ENCODE measurements at regions not wholly inside any gene's neighbourhood (a gene's known extent, or its start where the extent isn't known, plus 50 kb on each side); places are given as distances from the start of the nearest gene placed in this dataset.

DNA sequence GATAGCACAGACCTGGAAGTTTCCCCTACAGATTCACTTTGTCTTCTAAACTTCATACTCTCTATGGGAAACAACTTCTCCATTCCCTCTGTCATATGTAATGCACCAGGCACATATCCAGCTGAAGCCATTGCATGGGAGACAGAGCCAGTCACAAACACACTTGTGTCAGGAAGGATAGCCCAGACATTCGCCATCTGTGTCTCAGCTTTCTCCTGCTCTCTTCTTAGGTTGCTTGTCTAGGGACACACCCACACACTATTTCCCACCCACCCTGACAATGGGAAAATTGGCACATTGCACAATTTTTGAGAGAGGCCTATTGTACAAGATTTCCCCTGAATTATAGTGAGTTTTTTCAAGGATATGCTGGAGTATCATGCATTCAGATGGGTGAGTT, 158.4 kb upstream of the MPDZ start:
- no peak for FAIRE-seq

DNA sequence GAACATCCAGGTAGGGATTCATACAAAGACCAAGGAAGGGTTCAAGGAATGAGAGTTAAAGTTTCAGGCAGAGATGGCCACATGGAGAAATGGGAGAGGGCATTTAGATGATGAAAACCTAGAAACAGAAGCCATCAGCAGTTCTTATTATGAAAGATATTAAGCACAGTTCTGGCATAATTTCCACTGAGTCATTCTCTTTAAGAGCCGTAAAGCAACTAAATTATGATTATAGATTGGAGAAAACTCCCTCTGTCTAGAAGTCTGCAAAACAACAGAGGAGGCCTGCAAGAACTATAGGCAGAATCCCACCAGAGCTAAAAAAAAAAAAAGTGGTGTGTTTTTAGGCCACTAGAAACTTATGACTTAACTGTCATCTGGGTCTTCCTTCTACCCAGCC, 157.1 kb upstream of the MPDZ start:
- H3K9me3 ChIP-seq = no peaks in the 10 kb centered on the region
- no peak for DNase-seq (ENCODE audit: low read depth in 1 of 2, low spot score in 1 of 2)
- H3K4me2 ChIP-seq = no peak overlapping the region
- CTCF ChIA-PET = interaction anchor here (0.6 to 2.5 kb wide), 5 partner anchors 9 to 993 kb away, joined by 3 to 15 read pairs (median 4); no protein-coding TSS in a partner anchor
- no peak for TF ChIP-seq FOSB (CRISPR knock-in tag; IDR thresholded peaks at IDR 0.05)
- no peak for TF ChIP-seq CHD4 (IDR thresholded peaks at IDR 0.05; ENCODE audit: borderline replicate concordance)
- TF ChIP-seq, protein P1, sequence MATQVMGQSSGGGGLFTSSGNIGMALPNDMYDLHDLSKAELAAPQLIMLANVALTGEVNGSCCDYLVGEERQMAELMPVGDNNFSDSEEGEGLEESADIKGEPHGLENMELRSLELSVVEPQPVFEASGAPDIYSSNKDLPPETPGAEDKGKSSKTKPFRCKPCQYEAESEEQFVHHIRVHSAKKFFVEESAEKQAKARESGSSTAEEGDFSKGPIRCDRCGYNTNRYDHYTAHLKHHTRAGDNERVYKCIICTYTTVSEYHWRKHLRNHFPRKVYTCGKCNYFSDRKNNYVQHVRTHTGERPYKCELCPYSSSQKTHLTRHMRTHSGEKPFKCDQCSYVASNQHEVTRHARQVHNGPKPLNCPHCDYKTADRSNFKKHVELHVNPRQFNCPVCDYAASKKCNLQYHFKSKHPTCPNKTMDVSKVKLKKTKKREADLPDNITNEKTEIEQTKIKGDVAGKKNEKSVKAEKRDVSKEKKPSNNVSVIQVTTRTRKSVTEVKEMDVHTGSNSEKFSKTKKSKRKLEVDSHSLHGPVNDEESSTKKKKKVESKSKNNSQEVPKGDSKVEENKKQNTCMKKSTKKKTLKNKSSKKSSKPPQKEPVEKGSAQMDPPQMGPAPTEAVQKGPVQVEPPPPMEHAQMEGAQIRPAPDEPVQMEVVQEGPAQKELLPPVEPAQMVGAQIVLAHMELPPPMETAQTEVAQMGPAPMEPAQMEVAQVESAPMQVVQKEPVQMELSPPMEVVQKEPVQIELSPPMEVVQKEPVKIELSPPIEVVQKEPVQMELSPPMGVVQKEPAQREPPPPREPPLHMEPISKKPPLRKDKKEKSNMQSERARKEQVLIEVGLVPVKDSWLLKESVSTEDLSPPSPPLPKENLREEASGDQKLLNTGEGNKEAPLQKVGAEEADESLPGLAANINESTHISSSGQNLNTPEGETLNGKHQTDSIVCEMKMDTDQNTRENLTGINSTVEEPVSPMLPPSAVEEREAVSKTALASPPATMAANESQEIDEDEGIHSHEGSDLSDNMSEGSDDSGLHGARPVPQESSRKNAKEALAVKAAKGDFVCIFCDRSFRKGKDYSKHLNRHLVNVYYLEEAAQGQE (IDR thresholded peaks at IDR 0.05) = no peak
- TF ChIP-seq NPAS2 (CRISPR knock-in tag; IDR thresholded peaks at IDR 0.05; ENCODE audit: borderline replicate concordance) = no peak
- TF ChIP-seq, protein P2, sequence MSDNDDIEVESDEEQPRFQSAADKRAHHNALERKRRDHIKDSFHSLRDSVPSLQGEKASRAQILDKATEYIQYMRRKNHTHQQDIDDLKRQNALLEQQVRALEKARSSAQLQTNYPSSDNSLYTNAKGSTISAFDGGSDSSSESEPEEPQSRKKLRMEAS (IDR thresholded peaks at IDR 0.05) = no peak
- TF ChIP-seq, protein P3, sequence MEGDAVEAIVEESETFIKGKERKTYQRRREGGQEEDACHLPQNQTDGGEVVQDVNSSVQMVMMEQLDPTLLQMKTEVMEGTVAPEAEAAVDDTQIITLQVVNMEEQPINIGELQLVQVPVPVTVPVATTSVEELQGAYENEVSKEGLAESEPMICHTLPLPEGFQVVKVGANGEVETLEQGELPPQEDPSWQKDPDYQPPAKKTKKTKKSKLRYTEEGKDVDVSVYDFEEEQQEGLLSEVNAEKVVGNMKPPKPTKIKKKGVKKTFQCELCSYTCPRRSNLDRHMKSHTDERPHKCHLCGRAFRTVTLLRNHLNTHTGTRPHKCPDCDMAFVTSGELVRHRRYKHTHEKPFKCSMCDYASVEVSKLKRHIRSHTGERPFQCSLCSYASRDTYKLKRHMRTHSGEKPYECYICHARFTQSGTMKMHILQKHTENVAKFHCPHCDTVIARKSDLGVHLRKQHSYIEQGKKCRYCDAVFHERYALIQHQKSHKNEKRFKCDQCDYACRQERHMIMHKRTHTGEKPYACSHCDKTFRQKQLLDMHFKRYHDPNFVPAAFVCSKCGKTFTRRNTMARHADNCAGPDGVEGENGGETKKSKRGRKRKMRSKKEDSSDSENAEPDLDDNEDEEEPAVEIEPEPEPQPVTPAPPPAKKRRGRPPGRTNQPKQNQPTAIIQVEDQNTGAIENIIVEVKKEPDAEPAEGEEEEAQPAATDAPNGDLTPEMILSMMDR (IDR thresholded peaks at IDR 0.05) = no peak
- TF ChIP-seq CBX8 (IDR thresholded peaks at IDR 0.05) = no peak
- no peak for TF ChIP-seq JUNB (IDR thresholded peaks at IDR 0.05)
- TF ChIP-seq TFCP2L1 (CRISPR knock-in tag; IDR thresholded peaks at IDR 0.05) = no peak
- TF ChIP-seq SREBF2 (IDR thresholded peaks at IDR 0.05) = no peak
- no peaks in the 10 kb centered on the region for H3K4me1 ChIP-seq
- POLR2A ChIA-PET = no interaction called here
- no peak overlapping the region for H3K27ac ChIP-seq
- H3K4me3 ChIP-seq = no peak overlapping the region
- 92% methylated on average over 1 of the region's 1 CpG for WGBS (ENCODE audit: missing lambda C conversion rate)
- FAIRE-seq = no peak
- no peak for ATAC-seq

More for the DNA sequence above, 158.4 kb upstream of the MPDZ start:
- WGBS (ENCODE audit: missing lambda C conversion rate) = 56% methylated on average over 1 of the region's 1 CpG
- H3K4me3 ChIP-seq = no peak overlapping the region
- TF ChIP-seq PHF8 (IDR thresholded peaks at IDR 0.05; ENCODE audit: borderline replicate concordance, low read depth) (no peak), FOSL2 (IDR thresholded peaks at IDR 0.05) (no peak), FOSL2 (CRISPR knock-in tag; IDR thresholded peaks at IDR 0.05) (no peak), EP300 (IDR thresholded peaks at IDR 0.05) (no peak), CHD4 (IDR thresholded peaks at IDR 0.05; ENCODE audit: borderline replicate concordance) (no peak), HOXA7 (CRISPR knock-in tag; IDR thresholded peaks at IDR 0.05) (no peak), FOSB (CRISPR knock-in tag; IDR thresholded peaks at IDR 0.05) (no peak), TP53 (CRISPR knock-in tag; IDR thresholded peaks at IDR 0.05) (no peak), KDM1A (IDR thresholded peaks at IDR 0.05; ENCODE audit: low read depth) (no peak), MAZ (IDR thresholded peaks at IDR 0.05; ENCODE audit: borderline replicate concordance, low read depth, low read length) (no peak), BHLHE40 (IDR thresholded peaks at IDR 0.05; ENCODE audit: low read depth, low read length) (no peak), POLR2AphosphoS2 (conservative IDR thresholded peaks at IDR 0.05; ENCODE audit: low read length) (no peak), FOXS1 (CRISPR knock-in tag; IDR thresholded peaks at IDR 0.05) (no peak), RARB (CRISPR knock-in tag; IDR thresholded peaks at IDR 0.05) (no peak), JUNB (IDR thresholded peaks at IDR 0.05) (no peak), CHD2 (IDR thresholded peaks at IDR 0.05; ENCODE audit: low read length, partially characterized antibody) (no peak), CEBPB (IDR thresholded peaks at IDR 0.05) (no peak)
- TF ChIP-seq, protein P4, sequence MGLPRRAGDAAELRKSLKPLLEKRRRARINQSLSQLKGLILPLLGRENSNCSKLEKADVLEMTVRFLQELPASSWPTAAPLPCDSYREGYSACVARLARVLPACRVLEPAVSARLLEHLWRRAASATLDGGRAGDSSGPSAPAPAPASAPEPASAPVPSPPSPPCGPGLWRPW (IDR thresholded peaks at IDR 0.05) = no peak
- TF ChIP-seq, protein P3 (IDR thresholded peaks at IDR 0.05) = no peak
- TF ChIP-seq, protein P5, sequence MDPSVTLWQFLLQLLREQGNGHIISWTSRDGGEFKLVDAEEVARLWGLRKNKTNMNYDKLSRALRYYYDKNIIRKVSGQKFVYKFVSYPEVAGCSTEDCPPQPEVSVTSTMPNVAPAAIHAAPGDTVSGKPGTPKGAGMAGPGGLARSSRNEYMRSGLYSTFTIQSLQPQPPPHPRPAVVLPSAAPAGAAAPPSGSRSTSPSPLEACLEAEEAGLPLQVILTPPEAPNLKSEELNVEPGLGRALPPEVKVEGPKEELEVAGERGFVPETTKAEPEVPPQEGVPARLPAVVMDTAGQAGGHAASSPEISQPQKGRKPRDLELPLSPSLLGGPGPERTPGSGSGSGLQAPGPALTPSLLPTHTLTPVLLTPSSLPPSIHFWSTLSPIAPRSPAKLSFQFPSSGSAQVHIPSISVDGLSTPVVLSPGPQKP (IDR thresholded peaks at IDR 0.05; ENCODE audit: low read depth, low read length) = no peak
- ATAC-seq (no peak), DNase-seq (ENCODE audit: low read depth in 1 of 2, low spot score in 1 of 2) (no peak)
- H3K9me3 ChIP-seq = no peaks in the 10 kb centered on the region
- CTCF ChIA-PET = interaction anchor here (1.0 to 3.7 kb wide), 4 partner anchors 9 to 991 kb away, joined by 3 to 15 read pairs (median 10); no protein-coding TSS in a partner anchor
- H3K4me1 ChIP-seq = no peaks in the 10 kb centered on the region
- no peak overlapping the region for H3K27ac ChIP-seq
- POLR2A ChIA-PET = no interaction called here
- no peak overlapping the region for H3K4me2 ChIP-seq

Data from A549 (cell line).